Skeletal muscle satellite cell (primary cell): ENCODE measurements at regions not wholly inside any gene's neighbourhood (a gene's known extent, or its start where the extent isn't known, plus 50 kb on each side); places are given as distances from the start of the nearest gene placed in this dataset.

ENCODE experiments used
- H3K27me3 ChIP-seq: 2 replicates; pipeline ENCODE4 v1.7.0; 2013; ENCODE audit warnings: low read length; ENCODE audit not compliant: control insufficient read depth, insufficient read depth
- H3K36me3 ChIP-seq: 2 replicates; pipeline ENCODE4 v1.7.0; 2013; ENCODE audit warnings: mild to moderate bottlenecking, control low read depth, low read length; ENCODE audit not compliant: insufficient read depth
- H3K4me1 ChIP-seq: 2 replicates; pipeline ENCODE4 v1.7.0; 2013; ENCODE audit warnings: low read length; ENCODE audit not compliant: control insufficient read depth, insufficient read depth
- H3K4me2 ChIP-seq: 2 replicates; pipeline ENCODE4 v1.7.0; 2013; ENCODE audit warnings: mild to moderate bottlenecking, low read length
- H3K4me3 ChIP-seq: 2 replicates; pipeline ENCODE4 v1.7.0; 2013; ENCODE audit warnings: low read length
- H3K9ac ChIP-seq: 2 replicates; pipeline ENCODE4 v1.7.0; 2013; ENCODE audit warnings: mild to moderate bottlenecking, low read depth, low read length, moderate library complexity
- H3K9me3 ChIP-seq: replicated peaks from 2 replicates; pipeline ENCODE4 v1.7.0; 2013; ENCODE audit warnings: mild to moderate bottlenecking, control low read depth, low read length

DNA sequence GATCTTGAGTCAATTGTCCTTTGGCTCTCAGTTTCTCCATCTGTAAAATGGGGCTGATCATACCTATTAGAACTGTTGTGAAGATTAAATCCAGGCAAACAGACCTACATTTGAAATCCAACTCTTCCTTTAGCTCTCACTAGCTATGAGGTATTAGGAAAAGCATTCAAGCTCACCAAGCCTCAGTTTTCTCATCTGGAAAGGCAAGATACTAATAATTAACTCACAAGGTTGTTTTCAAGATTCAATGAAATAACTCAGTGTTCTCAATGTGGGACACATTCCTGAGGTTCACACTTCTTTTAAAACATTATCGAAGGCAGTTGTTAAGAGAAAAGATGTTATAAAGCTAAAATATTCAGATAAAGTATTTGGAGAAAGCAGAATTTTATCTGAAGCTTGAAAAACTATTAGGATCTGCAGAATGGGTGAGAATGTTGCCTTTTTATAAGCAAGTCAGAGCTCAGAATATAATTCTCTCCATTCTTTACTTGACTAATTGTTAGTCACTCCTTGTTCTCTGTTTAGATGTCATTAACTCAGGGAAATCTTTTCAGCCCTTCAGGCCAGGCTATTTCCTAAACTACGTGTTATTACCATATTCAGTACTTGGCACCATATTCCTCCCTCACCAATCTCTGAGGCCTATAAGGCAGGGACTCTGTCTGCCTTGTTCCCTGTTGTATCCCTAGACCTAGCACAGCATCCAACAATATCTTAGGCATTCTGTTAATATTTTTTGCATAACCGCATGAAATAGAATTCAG is 72.0 kb upstream of the VAV3 start:
- Histone ChIP-seq H3K9me3 (no peaks in the 10 kb centered on the region), H3K4me3 (no peak overlapping the region), H3K4me1 (peaks cover 6% of the 10 kb centered on the region), H3K36me3 (no peaks in the 10 kb centered on the region), H3K9ac (no peak overlapping the region), H3K27me3 (peaks cover 3% of the 10 kb centered on the region), H3K4me2 (no peak overlapping the region)

GRCh38 chr1:108034396-108034795 is 69.4 kb upstream of the VAV3 start:
- H3K4me2 ChIP-seq, result no peak overlapping the region
- peaks cover 5% of the 10 kb centered on the region for H3K27me3 ChIP-seq
- H3K9me3 ChIP-seq, result no peaks in the 10 kb centered on the region

GRCh38 chr1:108033550-108033951 is 68.6 kb upstream of the VAV3 start:
- no peak overlapping the region for H3K4me2 ChIP-seq
- H3K4me1 ChIP-seq, result peaks cover 6% of the 10 kb centered on the region
- no peak overlapping the region for H3K9ac ChIP-seq
- no peaks in the 10 kb centered on the region for H3K9me3 ChIP-seq
- no peaks in the 10 kb centered on the region for H3K36me3 ChIP-seq
- no peak overlapping the region for H3K4me3 ChIP-seq
- peaks cover 11% of the 10 kb centered on the region for H3K27me3 ChIP-seq

More at GRCh38 chr1:108034396-108034795, 69.4 kb upstream of the VAV3 start:
- H3K4me1 ChIP-seq, result peaks cover 6% of the 10 kb centered on the region
- no peaks in the 10 kb centered on the region for H3K36me3 ChIP-seq
- H3K9ac ChIP-seq, result no peak overlapping the region
- H3K4me3 ChIP-seq, result no peak overlapping the region

DNA sequence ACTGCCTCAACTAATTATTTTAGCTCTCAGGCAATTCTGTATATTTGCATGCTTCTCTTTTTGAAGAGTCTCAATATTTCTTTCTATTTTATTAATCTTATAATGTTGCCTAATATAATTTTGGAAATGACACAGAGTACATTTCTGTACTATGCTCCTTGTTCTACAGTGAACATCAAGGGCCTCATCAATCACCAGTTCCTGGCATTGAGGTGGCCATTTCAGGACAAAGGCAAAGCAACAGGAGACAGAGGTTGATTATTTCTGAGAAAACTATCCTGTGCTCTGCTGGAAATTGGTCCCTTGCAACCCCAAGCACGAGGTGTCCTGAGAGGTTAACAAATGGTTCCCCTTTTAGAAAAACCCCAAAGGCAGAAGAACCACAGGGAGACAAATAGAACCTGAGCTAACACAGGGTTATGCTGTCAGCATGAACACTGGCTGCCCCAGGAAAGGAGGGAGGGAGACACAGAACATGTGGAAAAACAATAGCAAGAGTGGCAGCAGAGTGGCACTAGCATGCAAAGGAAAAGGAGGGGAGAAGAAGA is 63.9 kb upstream of the VAV3 start:
- no peaks in the 10 kb centered on the region for H3K9me3 ChIP-seq
- H3K4me2 ChIP-seq, result no peak overlapping the region
- no peak overlapping the region for H3K9ac ChIP-seq
- H3K4me1 ChIP-seq, result no peaks in the 10 kb centered on the region
- no peak overlapping the region for H3K4me3 ChIP-seq
- no peaks in the 10 kb centered on the region for H3K36me3 ChIP-seq
- peaks cover 23% of the 10 kb centered on the region for H3K27me3 ChIP-seq

GRCh38 chr1:108027389-108027788 is 62.4 kb upstream of the VAV3 start:
- H3K9me3 ChIP-seq, result no peaks in the 10 kb centered on the region
- no peak overlapping the region for H3K4me2 ChIP-seq
- no peak overlapping the region for H3K9ac ChIP-seq
- peaks cover 23% of the 10 kb centered on the region for H3K27me3 ChIP-seq
- H3K4me3 ChIP-seq, result no peak overlapping the region
- no peaks in the 10 kb centered on the region for H3K4me1 ChIP-seq
- no peaks in the 10 kb centered on the region for H3K36me3 ChIP-seq

DNA sequence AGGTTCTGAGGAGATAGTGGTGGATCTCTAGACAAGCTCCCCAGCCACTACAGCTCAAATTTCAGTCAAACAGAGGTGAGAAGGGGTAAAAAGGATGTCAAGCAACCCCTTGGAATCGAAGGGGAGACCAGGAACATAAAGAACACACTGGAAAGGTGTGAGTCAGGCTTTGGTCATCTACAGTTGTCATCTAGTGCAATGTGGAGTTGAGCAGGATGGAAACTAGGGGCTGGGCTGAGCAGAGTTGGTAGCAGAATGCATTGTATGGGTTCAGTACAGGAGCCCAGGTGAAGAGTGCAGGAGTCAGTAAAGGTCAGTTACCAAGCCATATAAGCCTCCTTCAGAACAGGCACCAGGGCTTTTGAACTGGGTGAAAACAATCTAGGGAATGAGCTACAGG is 52.7 kb upstream of the VAV3 start:
- H3K4me3 ChIP-seq, result no peak overlapping the region
- no peak overlapping the region for H3K4me2 ChIP-seq
- no peak overlapping the region for H3K9ac ChIP-seq
- H3K27me3 ChIP-seq, result no peaks in the 10 kb centered on the region
- H3K4me1 ChIP-seq, result peaks cover 22% of the 10 kb centered on the region
- no peaks in the 10 kb centered on the region for H3K9me3 ChIP-seq
- H3K36me3 ChIP-seq, result no peaks in the 10 kb centered on the region

DNA sequence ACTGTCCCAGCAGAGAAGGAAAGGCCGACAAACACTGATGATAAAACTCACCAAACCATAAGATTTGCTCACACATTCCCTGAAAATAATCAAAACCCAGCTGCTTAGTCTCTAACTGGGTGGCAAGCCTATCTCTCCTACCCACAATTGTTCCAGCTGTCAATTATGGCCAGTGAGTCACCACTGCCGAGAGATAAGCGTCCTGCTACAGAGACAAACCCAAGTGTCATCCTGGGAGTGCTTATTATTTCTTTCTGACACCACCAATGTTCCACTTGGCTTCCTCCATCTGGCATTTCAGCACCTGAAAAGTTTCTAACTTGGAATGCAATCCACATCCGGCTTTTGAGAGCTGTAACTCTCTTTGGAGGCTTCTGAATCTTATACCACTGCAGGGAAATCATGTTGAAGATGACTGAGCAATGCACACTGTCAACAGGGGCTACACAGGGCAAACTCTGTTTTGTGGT is 51.5 kb upstream of the VAV3 start:
- no peak overlapping the region for H3K4me3 ChIP-seq
- H3K4me2 ChIP-seq, result no peak overlapping the region
- H3K9ac ChIP-seq, result no peak overlapping the region
- peaks cover 22% of the 10 kb centered on the region for H3K4me1 ChIP-seq
- no peaks in the 10 kb centered on the region for H3K9me3 ChIP-seq
- no peaks in the 10 kb centered on the region for H3K27me3 ChIP-seq
- H3K36me3 ChIP-seq, result no peaks in the 10 kb centered on the region
